Mammary epithelial cell (primary cell): ENCODE measurements at regions not wholly inside any gene's neighbourhood (a gene's known extent, or its start where the extent isn't known, plus 50 kb on each side); places are given as distances from the start of the nearest gene placed in this dataset.

Experiments
- CTCF ChIP-seq, 2 donors: IDR thresholded peaks in 1 of 2; conservative IDR thresholded peaks in 1 of 2; 2 replicates each; pipeline ENCODE4 v1.5.1; 2011 to 2012; ENCODE audit warnings: inconsistent platforms in 2 of 2, low read length in 2 of 2, mild to moderate bottlenecking in 2 of 2, control low read depth in 1 of 2, low read depth in 1 of 2; ENCODE audit not compliant: insufficient read depth in 1 of 2; ENCODE audit errors: extremely low read depth in 1 of 2
- EZH2 ChIP-seq: IDR thresholded peaks from 2 replicates; pipeline ENCODE4 v1.6.1; 2012; ENCODE audit warnings: low read length, inconsistent platforms, borderline replicate concordance

GRCh38 chr4:32290102-32290501, 1569.9 kb downstream of the PCDH7 start:
- TF ChIP-seq CTCF (conservative IDR thresholded peaks at IDR 0.05 in 1 of 2, IDR thresholded peaks at IDR 0.05 in 1 of 2; ENCODE audit: extremely low read depth in 1 of 2, insufficient read depth in 1 of 2, low read depth in 1 of 2, low read length in 2 of 2): no peak
- no peak for TF ChIP-seq EZH2
